ENCODE measurements at regions not wholly inside any gene's neighbourhood (a gene's known extent, or its start where the extent isn't known, plus 50 kb on each side); places are given as distances from the start of the nearest gene placed in this dataset.

DNA sequence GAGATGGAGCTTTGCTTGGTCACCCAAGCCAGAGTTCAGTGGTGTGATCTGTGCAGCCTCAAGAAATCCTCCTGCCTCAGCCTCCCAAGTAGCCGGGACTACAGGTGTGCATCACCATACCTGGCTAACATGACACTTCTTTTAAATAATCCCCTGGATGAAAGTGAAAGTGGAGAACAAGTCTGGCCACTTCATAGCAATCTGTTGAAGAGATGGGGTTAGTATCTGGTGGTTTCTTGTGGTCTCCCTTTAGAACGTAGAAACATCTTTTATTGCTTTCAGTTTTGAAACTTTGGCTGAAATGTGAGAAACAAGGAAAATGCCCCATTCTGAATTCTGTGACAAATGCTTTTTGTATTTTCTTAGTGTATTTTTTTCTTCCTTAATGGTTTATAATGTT lies 452.5 kb upstream of the RIOK2 start:
- no peak for TF ChIP-seq TAF1 (IDR thresholded peaks at IDR 0.05; ENCODE audit: borderline replicate concordance, insufficient read depth, low read length)
- no peak for TF ChIP-seq FOXP2 (optimal IDR thresholded peaks at IDR 0.05; ENCODE audit: borderline replicate concordance, extremely low read depth, extremely low read length, insufficient read depth)
- TF ChIP-seq, protein P1, sequence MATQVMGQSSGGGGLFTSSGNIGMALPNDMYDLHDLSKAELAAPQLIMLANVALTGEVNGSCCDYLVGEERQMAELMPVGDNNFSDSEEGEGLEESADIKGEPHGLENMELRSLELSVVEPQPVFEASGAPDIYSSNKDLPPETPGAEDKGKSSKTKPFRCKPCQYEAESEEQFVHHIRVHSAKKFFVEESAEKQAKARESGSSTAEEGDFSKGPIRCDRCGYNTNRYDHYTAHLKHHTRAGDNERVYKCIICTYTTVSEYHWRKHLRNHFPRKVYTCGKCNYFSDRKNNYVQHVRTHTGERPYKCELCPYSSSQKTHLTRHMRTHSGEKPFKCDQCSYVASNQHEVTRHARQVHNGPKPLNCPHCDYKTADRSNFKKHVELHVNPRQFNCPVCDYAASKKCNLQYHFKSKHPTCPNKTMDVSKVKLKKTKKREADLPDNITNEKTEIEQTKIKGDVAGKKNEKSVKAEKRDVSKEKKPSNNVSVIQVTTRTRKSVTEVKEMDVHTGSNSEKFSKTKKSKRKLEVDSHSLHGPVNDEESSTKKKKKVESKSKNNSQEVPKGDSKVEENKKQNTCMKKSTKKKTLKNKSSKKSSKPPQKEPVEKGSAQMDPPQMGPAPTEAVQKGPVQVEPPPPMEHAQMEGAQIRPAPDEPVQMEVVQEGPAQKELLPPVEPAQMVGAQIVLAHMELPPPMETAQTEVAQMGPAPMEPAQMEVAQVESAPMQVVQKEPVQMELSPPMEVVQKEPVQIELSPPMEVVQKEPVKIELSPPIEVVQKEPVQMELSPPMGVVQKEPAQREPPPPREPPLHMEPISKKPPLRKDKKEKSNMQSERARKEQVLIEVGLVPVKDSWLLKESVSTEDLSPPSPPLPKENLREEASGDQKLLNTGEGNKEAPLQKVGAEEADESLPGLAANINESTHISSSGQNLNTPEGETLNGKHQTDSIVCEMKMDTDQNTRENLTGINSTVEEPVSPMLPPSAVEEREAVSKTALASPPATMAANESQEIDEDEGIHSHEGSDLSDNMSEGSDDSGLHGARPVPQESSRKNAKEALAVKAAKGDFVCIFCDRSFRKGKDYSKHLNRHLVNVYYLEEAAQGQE (IDR thresholded peaks at IDR 0.05; ENCODE audit: insufficient read depth in 1 of 2, low read depth in 2 of 2, low read length in 2 of 2), result no peak
- TF ChIP-seq POLR2AphosphoS5 (IDR thresholded peaks at IDR 0.05; ENCODE audit: low read depth, low read length), result no peak
- no peak for TF ChIP-seq SIN3A (IDR thresholded peaks at IDR 0.05; ENCODE audit: borderline replicate concordance, insufficient read depth, low read length)

DNA sequence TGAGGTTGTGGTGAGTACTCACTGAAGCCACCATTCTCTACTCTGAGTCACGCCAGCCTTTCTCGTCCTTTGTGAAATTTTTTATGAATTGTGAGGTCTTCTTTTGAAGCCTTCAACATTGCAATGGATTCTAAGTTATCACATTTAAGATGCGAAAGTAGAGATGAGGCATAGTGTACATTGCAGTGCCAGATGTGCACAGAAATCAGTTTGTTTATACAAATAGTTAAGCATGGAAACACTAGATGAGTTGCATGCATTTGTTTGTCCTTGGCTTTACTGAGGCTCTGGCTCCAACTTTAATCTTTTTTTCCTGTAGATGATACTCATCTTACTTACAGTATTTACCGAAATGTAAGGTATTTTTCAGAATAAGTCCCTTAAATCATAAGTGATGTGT lies 453.7 kb upstream of the RIOK2 start:
- TF ChIP-seq, protein P1 (IDR thresholded peaks at IDR 0.05; ENCODE audit: insufficient read depth in 1 of 2, low read depth in 2 of 2, low read length in 2 of 2), result no peak
- TF ChIP-seq POLR2AphosphoS5 (IDR thresholded peaks at IDR 0.05; ENCODE audit: low read depth, low read length) (no peak), TAF1 (IDR thresholded peaks at IDR 0.05; ENCODE audit: borderline replicate concordance, insufficient read depth, low read length) (no peak), FOXP2 (optimal IDR thresholded peaks at IDR 0.05; ENCODE audit: borderline replicate concordance, extremely low read depth, extremely low read length, insufficient read depth) (no peak), SIN3A (IDR thresholded peaks at IDR 0.05; ENCODE audit: borderline replicate concordance, insufficient read depth, low read length) (no peak)

DNA sequence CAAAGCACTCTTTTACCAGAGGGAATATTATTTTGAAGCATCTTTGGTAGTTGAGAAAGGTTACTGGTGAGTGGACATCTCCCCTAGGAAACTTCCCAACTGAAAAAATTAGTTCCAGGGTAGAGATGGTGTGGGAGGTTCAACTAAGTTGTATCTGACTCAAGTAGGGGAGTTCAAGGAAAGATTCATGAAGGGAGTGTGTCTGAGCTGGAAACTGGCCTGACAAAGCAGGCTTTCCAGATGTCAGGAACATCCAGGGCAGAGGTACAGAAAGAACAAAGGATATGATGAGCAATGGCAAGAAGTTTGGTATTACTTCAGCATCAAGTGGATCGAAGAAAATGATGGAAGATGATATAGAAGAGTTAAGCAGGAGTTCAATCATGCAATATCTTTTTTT lies 458.0 kb upstream of the RIOK2 start:
- no peak for TF ChIP-seq POLR2AphosphoS5 (IDR thresholded peaks at IDR 0.05; ENCODE audit: low read depth, low read length)
- TF ChIP-seq FOXP2 (optimal IDR thresholded peaks at IDR 0.05; ENCODE audit: borderline replicate concordance, extremely low read depth, extremely low read length, insufficient read depth), result no peak
- no peak for TF ChIP-seq TAF1 (IDR thresholded peaks at IDR 0.05; ENCODE audit: borderline replicate concordance, insufficient read depth, low read length)
- TF ChIP-seq SIN3A (IDR thresholded peaks at IDR 0.05; ENCODE audit: borderline replicate concordance, insufficient read depth, low read length), result no peak
- TF ChIP-seq, protein P1 (IDR thresholded peaks at IDR 0.05; ENCODE audit: insufficient read depth in 1 of 2, low read depth in 2 of 2, low read length in 2 of 2), result no peak

DNA sequence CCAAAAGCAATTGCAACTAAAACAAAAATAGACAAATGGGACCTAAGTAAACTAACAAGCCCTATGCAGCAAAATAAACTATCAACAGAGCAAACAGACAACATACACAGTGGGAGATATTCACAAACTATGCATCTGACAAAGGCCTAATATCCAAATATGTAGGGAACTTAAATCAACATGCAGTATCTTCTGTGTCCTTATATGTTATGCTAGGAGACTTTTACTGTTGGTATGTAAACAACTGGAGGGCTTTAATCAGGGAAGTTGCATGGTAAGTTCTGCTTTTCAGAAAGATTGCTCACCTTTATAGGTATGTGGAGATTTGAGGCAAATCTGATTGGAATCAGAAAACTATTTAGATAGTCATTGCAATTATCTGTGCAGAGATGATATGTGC lies 461.2 kb upstream of the RIOK2 start:
- TF ChIP-seq, protein P1 (IDR thresholded peaks at IDR 0.05; ENCODE audit: insufficient read depth in 1 of 2, low read depth in 2 of 2, low read length in 2 of 2), result no peak
- TF ChIP-seq FOXP2 (optimal IDR thresholded peaks at IDR 0.05; ENCODE audit: borderline replicate concordance, extremely low read depth, extremely low read length, insufficient read depth) (no peak), POLR2AphosphoS5 (IDR thresholded peaks at IDR 0.05; ENCODE audit: low read depth, low read length) (no peak), SIN3A (IDR thresholded peaks at IDR 0.05; ENCODE audit: borderline replicate concordance, insufficient read depth, low read length) (no peak), TAF1 (IDR thresholded peaks at IDR 0.05; ENCODE audit: borderline replicate concordance, insufficient read depth, low read length) (no peak)

DNA sequence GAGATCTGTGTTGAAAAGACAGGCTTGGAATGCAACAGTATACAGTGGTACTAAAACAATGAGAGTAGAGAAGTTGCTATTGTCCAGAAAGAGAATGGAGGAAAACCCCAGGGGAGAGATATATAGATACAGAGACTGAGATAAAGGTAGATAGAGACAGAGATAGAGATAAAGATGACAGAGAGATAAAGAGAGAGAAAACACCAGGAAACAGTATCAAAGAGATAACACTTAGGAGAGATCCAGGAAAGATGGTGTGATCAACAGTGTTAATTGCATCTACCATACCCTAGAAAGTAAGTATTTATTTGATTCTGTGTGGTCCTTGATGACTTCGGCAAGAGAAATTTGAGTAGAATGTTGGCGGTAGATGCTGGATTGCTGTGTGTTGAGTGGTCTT lies 461.8 kb upstream of the RIOK2 start:
- TF ChIP-seq, protein P1 (IDR thresholded peaks at IDR 0.05; ENCODE audit: insufficient read depth in 1 of 2, low read depth in 2 of 2, low read length in 2 of 2), result no peak
- TF ChIP-seq POLR2AphosphoS5 (IDR thresholded peaks at IDR 0.05; ENCODE audit: low read depth, low read length), result no peak
- TF ChIP-seq FOXP2 (optimal IDR thresholded peaks at IDR 0.05; ENCODE audit: borderline replicate concordance, extremely low read depth, extremely low read length, insufficient read depth), result no peak
- no peak for TF ChIP-seq TAF1 (IDR thresholded peaks at IDR 0.05; ENCODE audit: borderline replicate concordance, insufficient read depth, low read length)
- no peak for TF ChIP-seq SIN3A (IDR thresholded peaks at IDR 0.05; ENCODE audit: borderline replicate concordance, insufficient read depth, low read length)
